Skin epidermis (tissue), 12 donors: ENCODE measurements at regions not wholly inside any gene's neighbourhood (a gene's known extent, or its start where the extent isn't known, plus 50 kb on each side); places are given as distances from the start of the nearest gene placed in this dataset.

Source experiments
- H3K27ac ChIP-seq, 21 experiments: fragments of 200-600 bp; sonication (generic) in 11 of 21; one replicate each; pipeline ENCODE4 v1.5.0; 2020; ENCODE audit warnings: mild to moderate bottlenecking in 3 of 21, inconsistent platforms in 2 of 21, moderate library complexity in 2 of 21
- H3K4me3 ChIP-seq, 7 experiments: fragments of 200-600 bp; sonication (generic) in 2 of 7; one replicate each; pipeline ENCODE4 v1.5.0; 2020; ENCODE audit warnings: inconsistent platforms in 2 of 7, mild to moderate bottlenecking in 2 of 7, moderate library complexity in 1 of 7

DNA sequence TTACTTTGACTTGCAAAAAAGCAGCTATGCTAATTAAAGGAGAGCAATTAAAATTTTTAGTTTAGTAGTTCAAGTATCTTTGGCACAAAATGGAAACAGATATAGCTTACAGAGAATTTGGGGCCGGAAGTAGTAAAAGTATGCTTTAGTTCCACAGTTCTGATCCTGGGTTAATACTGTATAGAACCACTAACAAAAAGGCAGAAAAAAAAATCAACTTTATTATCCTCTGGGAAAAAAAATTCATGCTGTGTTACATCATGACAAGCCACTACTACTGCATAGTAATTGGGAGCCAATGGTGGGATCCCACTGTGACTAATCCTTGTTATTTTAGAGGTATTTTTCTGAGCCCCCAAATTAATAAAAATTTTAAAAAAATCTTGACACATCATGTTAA is 246.8 kb upstream of the PRDM9 start:
- Histone ChIP-seq H3K27ac (no peak overlapping the region), H3K4me3 (no peak overlapping the region)

DNA sequence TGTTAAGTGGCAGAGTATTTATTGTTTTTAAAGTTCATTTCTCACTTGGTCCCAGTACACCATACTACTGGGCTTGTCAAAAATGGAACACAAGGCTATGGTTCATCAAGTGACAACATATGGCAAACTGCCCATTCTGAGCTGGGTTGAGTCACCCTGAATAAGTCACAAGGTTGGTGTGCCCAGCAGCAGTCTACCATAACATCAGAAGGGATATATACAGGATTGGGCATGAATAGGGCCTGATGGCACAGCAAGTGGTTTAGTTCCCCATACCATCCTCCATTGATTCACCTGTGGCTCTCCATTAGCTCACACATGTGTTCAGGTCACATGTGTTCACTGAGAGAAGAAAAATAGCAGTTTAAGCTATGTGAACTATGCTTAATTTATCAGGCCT is 249.8 kb upstream of the PRDM9 start:
- no peak overlapping the region for H3K4me3 ChIP-seq
- H3K27ac ChIP-seq, result no peak overlapping the region

- Histone ChIP-seq H3K27ac (no peak overlapping the region), H3K4me3 (no peak overlapping the region)
Observed at GRCh38 chr5:23253621-23254198, 253.7 kb upstream of the PRDM9 start.

DNA sequence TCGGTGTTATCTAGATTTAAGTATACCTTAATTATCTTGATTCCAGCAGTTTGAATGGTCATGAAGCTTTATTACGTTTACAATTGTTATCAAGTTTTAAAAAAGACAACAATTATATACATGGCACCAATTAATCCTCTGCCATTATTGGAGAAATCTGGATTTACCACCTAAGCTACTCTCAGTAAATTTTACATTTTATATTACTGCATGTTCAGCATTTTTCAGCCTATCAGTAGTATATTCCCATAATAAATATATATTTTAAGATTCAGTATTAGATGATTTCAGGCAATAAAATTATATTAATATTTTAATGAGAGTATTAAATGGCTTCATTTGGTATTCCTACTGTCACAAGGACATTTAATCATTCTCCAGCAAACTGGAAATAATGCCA is 264.5 kb upstream of the PRDM9 start:
- H3K4me3 ChIP-seq, result no peak overlapping the region
- H3K27ac ChIP-seq, result no peak overlapping the region

GRCh38 chr5:23235246-23235645 is 272.2 kb upstream of the PRDM9 start:
- no peak overlapping the region for H3K4me3 ChIP-seq

GRCh38 chr5:23234197-23234596 is 273.2 kb upstream of the PRDM9 start:
- no peak overlapping the region for H3K27ac ChIP-seq
- H3K4me3 ChIP-seq, result no peak overlapping the region

More at GRCh38 chr5:23235246-23235645, 272.2 kb upstream of the PRDM9 start:
- no peak overlapping the region for H3K27ac ChIP-seq

GRCh38 chr5:23223846-23224245 is 283.6 kb upstream of the PRDM9 start:
- no peak overlapping the region for H3K27ac ChIP-seq
- no peak overlapping the region for H3K4me3 ChIP-seq

- no peak overlapping the region for H3K27ac ChIP-seq
- H3K4me3 ChIP-seq, result no peak overlapping the region
Observed at GRCh38 chr5:23221831-23222230, 285.6 kb upstream of the PRDM9 start.

DNA sequence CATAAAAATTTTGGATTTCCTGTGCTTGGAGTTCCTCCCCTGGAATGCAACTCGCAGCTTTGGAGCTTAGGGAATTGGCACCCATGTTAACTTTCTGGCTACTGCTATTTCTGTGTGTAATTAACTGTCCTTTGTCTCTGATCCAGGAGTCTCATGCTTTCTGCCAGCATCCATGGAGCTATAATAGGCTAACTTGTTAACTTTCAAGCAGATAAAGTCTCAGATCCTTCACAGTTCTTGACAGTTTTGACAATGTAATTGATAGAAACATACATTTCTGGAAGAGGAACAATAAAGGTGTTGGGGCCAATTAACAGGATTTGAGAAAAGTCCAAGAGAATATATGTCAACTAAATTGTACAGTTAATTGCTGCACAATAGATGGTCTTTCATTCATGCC is 290.2 kb upstream of the PRDM9 start:
- Histone ChIP-seq H3K4me3 (no peak overlapping the region), H3K27ac (no peak overlapping the region)

- H3K27ac ChIP-seq, result no peak overlapping the region
- no peak overlapping the region for H3K4me3 ChIP-seq
Observed at GRCh38 chr5:23216345-23216744, 291.1 kb upstream of the PRDM9 start.

- no peak overlapping the region for H3K27ac ChIP-seq
- H3K4me3 ChIP-seq, result no peak overlapping the region
Observed at GRCh38 chr5:23208959-23209431, 298.4 kb upstream of the PRDM9 start.

DNA sequence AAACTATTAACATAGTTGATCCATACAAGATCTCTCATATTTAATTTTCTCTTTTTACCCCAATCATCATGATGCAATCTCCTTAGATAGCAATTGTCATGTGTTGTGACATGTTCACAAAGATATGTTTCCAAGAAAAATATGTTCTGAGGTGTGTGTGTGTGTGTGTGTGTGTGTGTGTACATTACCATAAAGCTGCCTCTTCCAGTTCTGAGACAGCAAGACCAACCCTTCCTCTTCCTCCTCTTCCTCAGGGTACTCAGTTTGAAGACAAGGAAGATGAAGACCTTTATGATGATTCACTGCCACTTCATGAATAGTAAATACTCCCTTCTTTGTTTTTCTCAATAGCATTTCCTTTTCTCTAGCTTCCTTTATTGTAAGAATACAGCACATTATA is 303.3 kb upstream of the PRDM9 start:
- no peak overlapping the region for H3K4me3 ChIP-seq
- no peak overlapping the region for H3K27ac ChIP-seq

- Histone ChIP-seq H3K27ac (no peak overlapping the region), H3K4me3 (no peak overlapping the region)
Observed at GRCh38 chr5:23169660-23170416, 316.7 kb upstream of the CDH12 start.

- Histone ChIP-seq H3K27ac (no peak overlapping the region), H3K4me3 (no peak overlapping the region)
Observed at GRCh38 chr5:23164971-23165370, 311.8 kb upstream of the CDH12 start.

GRCh38 chr5:23158179-23158578 is 305.0 kb upstream of the CDH12 start:
- no peak overlapping the region for H3K4me3 ChIP-seq
- H3K27ac ChIP-seq, result no peak overlapping the region

- Histone ChIP-seq H3K27ac (no peak overlapping the region), H3K4me3 (no peak overlapping the region)
Observed at GRCh38 chr5:23157716-23158115, 304.6 kb upstream of the CDH12 start.

- H3K27ac ChIP-seq, result no peak overlapping the region
- H3K4me3 ChIP-seq, result no peak overlapping the region
Observed at GRCh38 chr5:23157169-23157568, 304.0 kb upstream of the CDH12 start.

- H3K4me3 ChIP-seq, result no peak overlapping the region
Observed at GRCh38 chr5:23147625-23148024, 294.5 kb upstream of the CDH12 start.

GRCh38 chr5:23146183-23146582 is 293.0 kb upstream of the CDH12 start:
- H3K27ac ChIP-seq, result no peak overlapping the region

More at GRCh38 chr5:23147625-23148024, 294.5 kb upstream of the CDH12 start:
- H3K27ac ChIP-seq, result no peak overlapping the region

DNA sequence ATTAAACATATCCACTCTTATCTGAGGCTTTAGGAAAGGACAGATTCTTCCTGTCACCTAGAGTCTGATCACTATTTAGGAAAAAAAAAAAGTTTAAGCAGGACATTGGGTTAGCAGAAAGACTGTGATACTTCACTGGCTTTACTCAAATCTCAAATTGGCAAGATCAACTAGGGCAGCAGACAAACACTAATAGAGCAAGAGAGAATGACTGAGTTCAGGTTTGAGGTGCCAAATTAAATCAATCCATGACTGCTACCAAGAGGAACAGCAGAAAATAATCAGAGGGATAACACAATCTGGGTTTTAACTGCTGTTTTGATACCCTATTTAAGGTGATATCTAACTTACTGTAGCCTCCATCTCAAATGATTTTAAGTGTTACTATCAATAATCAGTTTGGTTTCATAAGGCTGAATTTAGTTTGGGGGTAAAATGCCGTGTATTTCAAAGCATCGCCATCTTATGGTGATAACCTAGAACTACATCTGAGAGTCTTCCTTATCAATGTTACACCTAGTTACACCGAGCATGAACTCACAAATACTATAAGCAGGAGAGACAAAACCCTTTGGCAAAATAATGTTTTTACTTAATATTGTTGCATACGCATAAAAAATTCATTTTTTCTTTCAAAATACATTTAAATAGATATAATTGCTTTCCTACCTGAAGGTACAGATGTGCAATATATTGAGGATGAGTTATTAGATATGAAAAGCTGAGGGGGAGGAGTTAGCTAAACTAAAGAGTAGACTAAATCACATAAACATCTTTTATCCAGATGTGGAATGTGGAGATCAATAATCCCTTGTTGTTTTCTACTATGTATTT is 286.4 kb upstream of the CDH12 start:
- Histone ChIP-seq H3K27ac (no peak overlapping the region), H3K4me3 (no peak overlapping the region)

More at GRCh38 chr5:23146183-23146582, 293.0 kb upstream of the CDH12 start:
- H3K4me3 ChIP-seq, result no peak overlapping the region

- Histone ChIP-seq H3K4me3 (no peak overlapping the region), H3K27ac (no peak overlapping the region)
Observed at GRCh38 chr5:23136958-23137357, 283.8 kb upstream of the CDH12 start.
